OCI-LY1 (cell line): ENCODE measurements at regions not wholly inside any gene's neighbourhood (a gene's known extent, or its start where the extent isn't known, plus 50 kb on each side); places are given as distances from the start of the nearest gene placed in this dataset.

ENCODE experiments used
- EZH2 ChIP-seq: fragments of 200-600 bp; sonication (generic), shearing (Covaris generic); IDR thresholded peaks from 2 replicates; pipeline ENCODE4 v1.8.0; 2017; ENCODE audit warnings: borderline replicate concordance, mixed run types, mild to moderate bottlenecking, antibody characterized with exemption, low read length, moderate library complexity, mixed read lengths
- TF ChIP-seq, protein P1 (sequence below): fragments of 200-600 bp; sonication (generic), shearing (Covaris generic); IDR thresholded peaks from 2 replicates; pipeline ENCODE4 v1.5.1; 2017; ENCODE audit warnings: mild to moderate bottlenecking, antibody characterized with exemption, low read length, moderate library complexity, mixed read lengths

GRCh38 chr10:105594296-105594695 lies 953.2 kb downstream of the SORCS3 start:
- no peak for TF ChIP-seq EZH2
- TF ChIP-seq, protein P1, sequence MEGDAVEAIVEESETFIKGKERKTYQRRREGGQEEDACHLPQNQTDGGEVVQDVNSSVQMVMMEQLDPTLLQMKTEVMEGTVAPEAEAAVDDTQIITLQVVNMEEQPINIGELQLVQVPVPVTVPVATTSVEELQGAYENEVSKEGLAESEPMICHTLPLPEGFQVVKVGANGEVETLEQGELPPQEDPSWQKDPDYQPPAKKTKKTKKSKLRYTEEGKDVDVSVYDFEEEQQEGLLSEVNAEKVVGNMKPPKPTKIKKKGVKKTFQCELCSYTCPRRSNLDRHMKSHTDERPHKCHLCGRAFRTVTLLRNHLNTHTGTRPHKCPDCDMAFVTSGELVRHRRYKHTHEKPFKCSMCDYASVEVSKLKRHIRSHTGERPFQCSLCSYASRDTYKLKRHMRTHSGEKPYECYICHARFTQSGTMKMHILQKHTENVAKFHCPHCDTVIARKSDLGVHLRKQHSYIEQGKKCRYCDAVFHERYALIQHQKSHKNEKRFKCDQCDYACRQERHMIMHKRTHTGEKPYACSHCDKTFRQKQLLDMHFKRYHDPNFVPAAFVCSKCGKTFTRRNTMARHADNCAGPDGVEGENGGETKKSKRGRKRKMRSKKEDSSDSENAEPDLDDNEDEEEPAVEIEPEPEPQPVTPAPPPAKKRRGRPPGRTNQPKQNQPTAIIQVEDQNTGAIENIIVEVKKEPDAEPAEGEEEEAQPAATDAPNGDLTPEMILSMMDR: no peak
